ENCODE measurements at regions not wholly inside any gene's neighbourhood (a gene's known extent, or its start where the extent isn't known, plus 50 kb on each side); places are given as distances from the start of the nearest gene placed in this dataset.

- no peak overlapping the region for H3K27ac ChIP-seq (ENCODE audit: low read length)
- TF ChIP-seq EP300 (conservative IDR thresholded peaks at IDR 0.05; ENCODE audit: poor library complexity, severe bottlenecking) (no peak), SMC3 (conservative IDR thresholded peaks at IDR 0.05; ENCODE audit: poor library complexity) (no peak), RAD21 (conservative IDR thresholded peaks at IDR 0.05) (no peak), CTCF (IDR thresholded peaks at IDR 0.05; ENCODE audit: poor library complexity, severe bottlenecking) (no peak), TAF1 (IDR thresholded peaks at IDR 0.05; ENCODE audit: low read depth) (no peak), REST (IDR thresholded peaks at IDR 0.05; ENCODE audit: borderline replicate concordance) (no peak), POLR2AphosphoS5 (IDR thresholded peaks at IDR 0.05) (no peak), EZH2 (IDR thresholded peaks at IDR 0.05; ENCODE audit: borderline replicate concordance, insufficient read depth, low read length, poor library complexity, severe bottlenecking) (no peak), MXI1 (conservative IDR thresholded peaks at IDR 0.05; ENCODE audit: poor library complexity, severe bottlenecking) (no peak)
- H3K4me2 ChIP-seq (ENCODE audit: low read length), result no peak overlapping the region
- H3K9me3 ChIP-seq (ENCODE audit: low read length), result no peaks in the 10 kb centered on the region
- H3K36me3 ChIP-seq (ENCODE audit: insufficient read depth, low read length), result no peaks in the 10 kb centered on the region
- no peaks in the 10 kb centered on the region for H3K9me2 ChIP-seq (ENCODE audit: insufficient read depth, low read length)
- no peak overlapping the region for H2AFZ ChIP-seq (ENCODE audit: low read depth, low read length)
- H3F3A ChIP-seq (ENCODE audit: insufficient read depth, low read length, poor library complexity, severe bottlenecking), result no peaks in the 10 kb centered on the region
- no peak overlapping the region for H3K9ac ChIP-seq (ENCODE audit: low read length)
- H3K4me3 ChIP-seq (ENCODE audit: low read length), result no peak overlapping the region
- H3K79me2 ChIP-seq (replicated peaks; ENCODE audit: insufficient read depth, low read length), result no peaks in the 10 kb centered on the region
- no peaks in the 10 kb centered on the region for H3K27me3 ChIP-seq (ENCODE audit: insufficient read depth, low read depth, low read length)
- H4K20me1 ChIP-seq (ENCODE audit: insufficient read depth), result no peaks in the 10 kb centered on the region
Observed at GRCh38 chr14:99069946-99070345, 202.1 kb downstream of the BCL11B start.

DNA sequence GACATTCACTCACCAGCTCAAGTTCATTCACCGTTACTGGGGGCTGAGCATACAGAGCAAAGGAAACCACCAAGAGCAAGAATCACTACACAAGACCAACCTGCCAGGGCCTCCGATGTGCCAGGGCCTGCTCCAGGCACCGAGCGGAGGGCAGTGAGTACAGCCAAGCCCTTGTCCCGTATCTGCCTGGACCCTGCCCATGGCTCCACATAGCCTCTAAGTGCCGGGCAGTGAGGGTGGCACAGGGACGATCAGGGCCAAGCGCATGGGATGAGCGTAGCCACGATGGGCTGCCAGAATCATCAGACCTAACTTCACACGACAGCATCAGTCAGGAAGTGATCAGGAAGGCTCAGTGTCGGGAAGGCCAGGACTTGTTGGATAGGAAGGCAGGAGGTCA, 199.6 kb downstream of the BCL11B start:
- no peak for TF ChIP-seq RAD21 (conservative IDR thresholded peaks at IDR 0.05)
- no peak for TF ChIP-seq MXI1 (conservative IDR thresholded peaks at IDR 0.05; ENCODE audit: poor library complexity, severe bottlenecking)
- TF ChIP-seq EP300 (conservative IDR thresholded peaks at IDR 0.05; ENCODE audit: poor library complexity, severe bottlenecking), result no peak
- TF ChIP-seq EZH2 (IDR thresholded peaks at IDR 0.05; ENCODE audit: borderline replicate concordance, insufficient read depth, low read length, poor library complexity, severe bottlenecking), result no peak
- no peak for TF ChIP-seq CTCF (IDR thresholded peaks at IDR 0.05; ENCODE audit: poor library complexity, severe bottlenecking)
- TF ChIP-seq TAF1 (IDR thresholded peaks at IDR 0.05; ENCODE audit: low read depth), result no peak
- no peak for TF ChIP-seq POLR2AphosphoS5 (IDR thresholded peaks at IDR 0.05)
- TF ChIP-seq REST (IDR thresholded peaks at IDR 0.05; ENCODE audit: borderline replicate concordance), result no peak
- TF ChIP-seq SMC3 (conservative IDR thresholded peaks at IDR 0.05; ENCODE audit: poor library complexity), result no peak
- H3K4me3 ChIP-seq (ENCODE audit: low read length), result no peak overlapping the region
- no peak overlapping the region for H3K27ac ChIP-seq (ENCODE audit: low read length)
- H3K27me3 ChIP-seq (ENCODE audit: insufficient read depth, low read depth, low read length), result no peaks in the 10 kb centered on the region
- no peak overlapping the region for H3K9ac ChIP-seq (ENCODE audit: low read length)
- H2AFZ ChIP-seq (ENCODE audit: low read depth, low read length), result no peak overlapping the region
- no peaks in the 10 kb centered on the region for H3K9me3 ChIP-seq (ENCODE audit: low read length)
- no peaks in the 10 kb centered on the region for H3K9me2 ChIP-seq (ENCODE audit: insufficient read depth, low read length)
- H3K79me2 ChIP-seq (replicated peaks; ENCODE audit: insufficient read depth, low read length), result no peaks in the 10 kb centered on the region
- H3K36me3 ChIP-seq (ENCODE audit: insufficient read depth, low read length), result no peaks in the 10 kb centered on the region
- H3K4me2 ChIP-seq (ENCODE audit: low read length), result no peak overlapping the region
- no peaks in the 10 kb centered on the region for H4K20me1 ChIP-seq (ENCODE audit: insufficient read depth)
- H3F3A ChIP-seq (ENCODE audit: insufficient read depth, low read length, poor library complexity, severe bottlenecking), result no peaks in the 10 kb centered on the region

Data from neural cell (in vitro differentiated cells).